ENCODE measurements at regions not wholly inside any gene's neighbourhood (a gene's known extent, or its start where the extent isn't known, plus 50 kb on each side); places are given as distances from the start of the nearest gene placed in this dataset.
"Not testable (repeated sequence)": the region's sequence is repeated elsewhere in the genome, so short reads cannot be mapped to it uniquely, and the experiment has no call there.

GRCh38 chrX:69063486-69063885 lies 101.8 kb downstream of the PJA1 start:
- FAIRE-seq (no peak), DNase-seq (ENCODE audit: insufficient read length, low spot score) (no peak)
- TF ChIP-seq, protein P1, sequence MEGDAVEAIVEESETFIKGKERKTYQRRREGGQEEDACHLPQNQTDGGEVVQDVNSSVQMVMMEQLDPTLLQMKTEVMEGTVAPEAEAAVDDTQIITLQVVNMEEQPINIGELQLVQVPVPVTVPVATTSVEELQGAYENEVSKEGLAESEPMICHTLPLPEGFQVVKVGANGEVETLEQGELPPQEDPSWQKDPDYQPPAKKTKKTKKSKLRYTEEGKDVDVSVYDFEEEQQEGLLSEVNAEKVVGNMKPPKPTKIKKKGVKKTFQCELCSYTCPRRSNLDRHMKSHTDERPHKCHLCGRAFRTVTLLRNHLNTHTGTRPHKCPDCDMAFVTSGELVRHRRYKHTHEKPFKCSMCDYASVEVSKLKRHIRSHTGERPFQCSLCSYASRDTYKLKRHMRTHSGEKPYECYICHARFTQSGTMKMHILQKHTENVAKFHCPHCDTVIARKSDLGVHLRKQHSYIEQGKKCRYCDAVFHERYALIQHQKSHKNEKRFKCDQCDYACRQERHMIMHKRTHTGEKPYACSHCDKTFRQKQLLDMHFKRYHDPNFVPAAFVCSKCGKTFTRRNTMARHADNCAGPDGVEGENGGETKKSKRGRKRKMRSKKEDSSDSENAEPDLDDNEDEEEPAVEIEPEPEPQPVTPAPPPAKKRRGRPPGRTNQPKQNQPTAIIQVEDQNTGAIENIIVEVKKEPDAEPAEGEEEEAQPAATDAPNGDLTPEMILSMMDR (IDR thresholded peaks at IDR 0.05; ENCODE audit: insufficient read depth, missing control alignments) = no peak

DNA sequence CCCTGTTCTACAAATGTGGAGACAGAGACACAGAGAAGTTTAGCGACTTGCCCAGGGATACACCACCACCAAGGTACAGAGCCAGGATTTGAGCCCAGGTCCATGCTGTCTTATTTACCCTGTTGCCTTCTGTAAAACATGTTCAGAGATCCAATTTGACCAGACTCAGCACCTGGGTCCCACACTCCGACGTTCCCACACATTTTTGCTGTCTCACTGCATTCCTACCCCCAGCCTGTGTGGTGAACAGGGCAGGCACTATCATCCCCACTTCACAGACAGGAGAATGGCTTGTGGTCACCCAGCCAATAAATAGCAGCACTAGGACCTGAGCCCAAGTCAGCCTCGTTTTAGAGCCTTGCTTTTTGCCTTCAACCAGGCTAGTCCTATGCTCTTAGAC lies 102.8 kb downstream of the PJA1 start:
- no peak for FAIRE-seq
- TF ChIP-seq, protein P1 (IDR thresholded peaks at IDR 0.05; ENCODE audit: insufficient read depth, missing control alignments) = no peak
- DNase-seq (ENCODE audit: insufficient read length, low spot score) = no peak

- DNase-seq (ENCODE audit: insufficient read length, low spot score) = no peak
Observed at GRCh38 chrX:69060631-69061408, 104.4 kb downstream of the PJA1 start.

DNA sequence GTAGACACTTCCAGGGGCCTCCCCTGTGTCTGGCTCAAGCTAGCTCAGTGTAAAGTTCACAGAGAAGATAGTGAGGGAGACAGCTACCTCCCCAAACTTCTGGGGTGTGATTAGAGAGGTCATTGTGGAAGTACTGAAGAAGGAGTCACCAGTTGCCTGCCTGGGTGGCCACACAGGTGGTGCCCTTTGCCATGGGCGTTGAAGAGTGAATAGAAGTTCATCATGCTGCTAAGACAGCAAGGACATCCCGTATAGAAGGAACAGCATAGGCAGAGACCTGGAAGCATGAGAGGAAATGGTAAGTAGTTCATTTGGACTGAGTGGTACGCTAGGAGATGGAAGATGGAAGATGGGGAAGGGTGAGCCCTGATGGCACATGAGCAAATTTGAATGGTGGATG lies 110.1 kb downstream of the PJA1 start:
- DNase-seq (ENCODE audit: insufficient read length, low spot score) (no peak), FAIRE-seq (no peak)
- TF ChIP-seq, protein P1 (IDR thresholded peaks at IDR 0.05; ENCODE audit: insufficient read depth, missing control alignments) = no peak

More at GRCh38 chrX:69060631-69061408, 104.4 kb downstream of the PJA1 start:
- FAIRE-seq = no peak
- TF ChIP-seq, protein P1 (IDR thresholded peaks at IDR 0.05; ENCODE audit: insufficient read depth, missing control alignments) = no peak

- not testable (repeated sequence) for FAIRE-seq; DNase-seq (ENCODE audit: insufficient read length, low spot score)
Observed at GRCh38 chrX:69054497-69054896, 110.8 kb downstream of the PJA1 start.

GRCh38 chrX:69051901-69052300 lies 113.4 kb downstream of the PJA1 start:
- TF ChIP-seq, protein P1 (IDR thresholded peaks at IDR 0.05; ENCODE audit: insufficient read depth, missing control alignments) = no peak
- DNase-seq (ENCODE audit: insufficient read length, low spot score) = no peak
- FAIRE-seq = no peak

DNA sequence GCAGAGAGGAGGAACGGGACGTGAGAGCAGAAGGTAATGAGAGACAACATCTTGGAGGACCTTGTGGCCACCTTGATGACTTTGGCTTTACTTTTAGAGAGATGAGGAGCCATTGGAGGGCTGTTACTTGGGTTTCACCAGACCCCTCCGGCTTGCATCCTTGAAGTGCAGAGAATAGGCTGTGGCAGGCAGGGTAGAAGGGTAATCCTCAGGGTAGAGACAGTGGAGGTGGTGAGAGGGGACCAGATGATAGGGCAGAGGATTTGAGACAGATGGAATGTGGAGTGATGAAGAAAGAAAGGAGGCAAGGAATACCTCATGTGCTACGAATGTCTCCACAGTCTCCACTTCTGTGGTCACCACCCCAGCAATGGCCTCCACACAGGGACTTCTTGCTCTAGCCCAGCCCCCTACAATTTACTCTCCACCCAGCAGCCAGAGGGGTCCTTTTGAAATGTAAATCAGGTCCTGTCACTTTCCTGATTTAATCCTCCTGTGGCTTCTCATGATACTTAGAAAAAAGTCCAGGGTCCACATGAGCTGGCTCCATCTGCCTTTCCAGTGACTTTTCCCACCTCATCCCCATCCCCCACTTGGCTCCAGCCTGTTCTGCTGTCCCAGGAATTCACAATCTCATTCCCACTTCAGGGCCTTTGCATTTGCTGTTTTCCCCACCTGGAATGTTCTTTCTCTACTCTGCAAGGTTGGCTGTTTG lies 115.0 kb downstream of the PJA1 start:
- DNase-seq (ENCODE audit: insufficient read length, low spot score) = no peak
- no peak for FAIRE-seq
- TF ChIP-seq, protein P1 (IDR thresholded peaks at IDR 0.05; ENCODE audit: insufficient read depth, missing control alignments) = no peak
